Liver (tissue), 7 donors: ENCODE measurements at regions not wholly inside any gene's neighbourhood (a gene's known extent, or its start where the extent isn't known, plus 50 kb on each side); places are given as distances from the start of the nearest gene placed in this dataset.
"Not testable (repeated sequence)": the region's sequence is repeated elsewhere in the genome, so short reads cannot be mapped to it uniquely, and the experiment has no call there.

ENCODE experiments used
- DNase-seq: peaks from one replicate; pipeline ENCODE4 v3.0.0-alpha.2; 2017; ENCODE audit warnings: low spot score
- H3K27ac ChIP-seq, 2 donors: one replicate each; pipeline ENCODE4 v1.7.0; 2013; ENCODE audit warnings: inconsistent platforms in 2 of 2, low read length in 2 of 2, control low read depth in 1 of 2, low read depth in 1 of 2, mild to moderate bottlenecking in 1 of 2
- H3K27me3 ChIP-seq, 4 donors: one replicate each; pipeline versions ENCODE4 v1.6.1 to v1.7.0; 2013; ENCODE audit warnings: low read length in 3 of 4, inconsistent platforms in 1 of 4, mild to moderate bottlenecking in 1 of 4, moderate library complexity in 1 of 4; ENCODE audit not compliant: control insufficient read depth in 4 of 4, insufficient read depth in 4 of 4
- H3K36me3 ChIP-seq, 4 donors: one replicate each; pipeline versions ENCODE4 v1.6.1 to v1.7.0; 2013; ENCODE audit warnings: low read length in 3 of 4, mild to moderate bottlenecking in 3 of 4, low read depth in 1 of 4, moderate library complexity in 1 of 4; ENCODE audit not compliant: control insufficient read depth in 4 of 4, insufficient read depth in 3 of 4
- H3K4me1 ChIP-seq, 4 donors: one replicate each; pipeline versions ENCODE4 v1.6.1 to v1.7.0; 2013; ENCODE audit warnings: low read length in 3 of 4, mild to moderate bottlenecking in 3 of 4, moderate library complexity in 1 of 4; ENCODE audit not compliant: control insufficient read depth in 4 of 4, insufficient read depth in 4 of 4
- H3K4me3 ChIP-seq, 3 donors: one replicate each; pipeline versions ENCODE4 v1.6.1 to v1.7.0; 2013; ENCODE audit warnings: low read length in 3 of 3, control low read depth in 1 of 3, low read depth in 1 of 3, mild to moderate bottlenecking in 1 of 3
- H3K9ac ChIP-seq, 2 donors: one replicate each; pipeline ENCODE4 v1.7.0; 2013; ENCODE audit warnings: low read length in 2 of 2, mild to moderate bottlenecking in 2 of 2, moderate library complexity in 2 of 2, control low read depth in 1 of 2, low read depth in 1 of 2
- H3K9me3 ChIP-seq, 4 donors: one replicate each; pipeline versions ENCODE4 v1.6.1 to v1.7.0; 2013; ENCODE audit warnings: low read length in 3 of 4; ENCODE audit not compliant: control insufficient read depth in 4 of 4
- ATF3 ChIP-seq: IDR thresholded peaks from 2 replicates; pipeline ENCODE4 v1.6.1; 2016; ENCODE audit warnings: antibody characterized with exemption
- FOXA1 ChIP-seq: IDR thresholded peaks from 2 replicates; pipeline ENCODE4 v1.6.1; 2016; ENCODE audit warnings: antibody characterized with exemption
- GABPA ChIP-seq, 2 donors: IDR thresholded peaks in 1 of 2; conservative IDR thresholded peaks in 1 of 2; 2 replicates each; pipeline ENCODE4 v1.6.1; 2016; ENCODE audit warnings: antibody characterized with exemption in 2 of 2, mild to moderate bottlenecking in 1 of 2, moderate library complexity in 1 of 2
- HNF4A ChIP-seq, 2 donors: conservative IDR thresholded peaks; 2 replicates each; pipeline ENCODE4 v1.6.1; 2016; ENCODE audit warnings: antibody characterized with exemption in 2 of 2, mild to moderate bottlenecking in 2 of 2
- JUND ChIP-seq, 2 donors: IDR thresholded peaks; 2 replicates each; pipeline ENCODE4 v1.6.1; 2016; ENCODE audit warnings: antibody characterized with exemption in 2 of 2
- MAX ChIP-seq: IDR thresholded peaks from 2 replicates; pipeline ENCODE4 v1.6.1; 2016; ENCODE audit warnings: antibody characterized with exemption
- NR2F2 ChIP-seq: IDR thresholded peaks from 2 replicates; pipeline ENCODE4 v1.6.1; 2016; ENCODE audit warnings: antibody characterized with exemption
- RAD21 ChIP-seq, 2 donors: IDR thresholded peaks; 2 replicates each; pipeline ENCODE4 v1.6.1; 2016; ENCODE audit warnings: antibody characterized with exemption in 2 of 2, mild to moderate bottlenecking in 2 of 2
- REST ChIP-seq: IDR thresholded peaks from 2 replicates; pipeline ENCODE4 v1.6.1; 2016; ENCODE audit warnings: antibody characterized with exemption, mild to moderate bottlenecking
- RXRA ChIP-seq, 2 donors: IDR thresholded peaks; 2 replicates each; pipeline ENCODE4 v1.6.1; 2017 to 2018; ENCODE audit warnings: antibody characterized with exemption in 2 of 2, mild to moderate bottlenecking in 1 of 2
- SP1 ChIP-seq: IDR thresholded peaks from 2 replicates; pipeline ENCODE4 v1.6.1; 2018; ENCODE audit warnings: antibody characterized with exemption, mild to moderate bottlenecking
- TAF1 ChIP-seq: conservative IDR thresholded peaks from 2 replicates; pipeline ENCODE4 v1.6.1; 2016; ENCODE audit warnings: antibody characterized with exemption, mild to moderate bottlenecking
- ZBTB33 ChIP-seq: IDR thresholded peaks from 2 replicates; pipeline ENCODE4 v1.6.1; 2016; ENCODE audit warnings: antibody characterized with exemption
- WGBS: extraction: QIAGEN DNeasy Blood & Tissue Kit; methylation state at CpG from one replicate; pipeline ENCODE4 v1.1.7; 2013; 5-methylcytosine and 5-hydroxymethylcytosine counted together
- donor health status: healthy.
- donor health status: healthy.
- donor health status: healthy.
- donor health status: healthy.

GRCh38 chr14:88986146-88986841 lies 161.8 kb downstream of the TTC8 start (continued):
- TF ChIP-seq MAX (no peak), GABPA (IDR thresholded peaks at IDR 0.05 in 1 of 2, conservative IDR thresholded peaks at IDR 0.05 in 1 of 2) (no peak), RAD21 (IDR thresholded peaks at IDR 0.05) (no peak), SP1 (no peak), NR2F2 (no peak), HNF4A (conservative IDR thresholded peaks at IDR 0.05) (no peak)

GRCh38 chr14:88986908-88987307 lies 162.5 kb downstream of the TTC8 start:
- H3K9me3 ChIP-seq, H3K27ac ChIP-seq, H3K4me1 ChIP-seq, DNase-seq, H3K27me3 ChIP-seq, H3K4me3 ChIP-seq, H3K36me3 ChIP-seq, H3K9ac ChIP-seq: not testable (repeated sequence)
- 83% methylated on average over 2 of the region's 2 CpGs for WGBS

- Histone ChIP-seq H3K9me3 (peaks cover 0 to 3% (median under 1%) of the 10 kb centered on the region in 4 donors), H3K9ac (no peak overlapping the region), H3K4me3 (no peak overlapping the region), H3K27ac (no peak overlapping the region), H3K36me3 (no peaks in the 10 kb centered on the region), H3K27me3 (no peaks in the 10 kb centered on the region), H3K4me1 (no peaks in the 10 kb centered on the region)
- TF ChIP-seq MAX, result no peak
- TF ChIP-seq RXRA (IDR thresholded peaks at IDR 0.05), result no peak
- TF ChIP-seq TAF1, result no peak
- no peak for TF ChIP-seq HNF4A (conservative IDR thresholded peaks at IDR 0.05)
- no peak for TF ChIP-seq NR2F2
- TF ChIP-seq SP1, result no peak
- TF ChIP-seq FOXA1, result no peak
- TF ChIP-seq ATF3, result no peak
- 69% methylated on average over 2 of the region's 2 CpGs for WGBS
- DNase-seq, result no peak
Measured at GRCh38 chr14:88987516-88987915, 163.1 kb downstream of the TTC8 start.

GRCh38 chr14:88989911-88990310 lies 165.5 kb downstream of the TTC8 start:
- H3K4me1 ChIP-seq, result no peaks in the 10 kb centered on the region
- no peak for TF ChIP-seq SP1
- no peak for TF ChIP-seq REST
- TF ChIP-seq ATF3, result no peak
- TF ChIP-seq HNF4A (conservative IDR thresholded peaks at IDR 0.05), result no peak
- TF ChIP-seq JUND (IDR thresholded peaks at IDR 0.05), result no peak
- TF ChIP-seq ZBTB33, result no peak
- H3K4me3 ChIP-seq, result no peak overlapping the region
- H3K27ac ChIP-seq, result no peak overlapping the region
- no peaks in the 10 kb centered on the region for H3K36me3 ChIP-seq
- H3K9ac ChIP-seq, result no peak overlapping the region
- DNase-seq, result no peak
- H3K27me3 ChIP-seq, result no peaks in the 10 kb centered on the region
- peaks cover 0 to 3% (median 0%) of the 10 kb centered on the region in 4 donors for H3K9me3 ChIP-seq
- WGBS, result 88% methylated on average over 1 of the region's 1 CpG
